HG03064 (cell line): ENCODE measurements at regions not wholly inside any gene's neighbourhood (a gene's known extent, or its start where the extent isn't known, plus 50 kb on each side); places are given as distances from the start of the nearest gene placed in this dataset.
A peak's percentile ranks its signal among the peaks of the same experiment; 100 is the strongest.

ENCODE experiments used
- ATAC-seq: cut with Tn5 transposase; IDR thresholded peaks from one replicate; pipeline ENCODE4 v1.9.1; 2021; ENCODE audit warnings: low read depth; ENCODE audit not compliant: unreplicated experiment

DNA sequence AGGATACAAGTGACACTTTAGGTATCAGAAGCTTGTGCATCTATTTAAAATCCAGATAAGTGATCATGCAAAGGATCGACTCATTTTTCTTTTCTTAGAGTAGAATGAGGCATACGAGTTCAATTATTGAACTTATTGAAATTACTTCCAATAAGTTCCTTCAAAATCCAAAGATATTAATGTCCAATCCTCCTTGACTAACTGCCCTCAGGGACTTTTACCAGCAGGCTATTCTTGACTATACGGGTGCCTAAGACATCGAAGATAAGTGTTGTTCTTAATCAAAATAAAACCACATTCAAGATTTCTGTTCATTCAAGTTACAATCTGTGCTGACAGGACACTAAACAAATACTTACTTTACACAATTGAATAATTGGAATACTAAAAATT is 74.5 kb upstream of the SP4 start:
- ATAC-seq, result no peak

DNA sequence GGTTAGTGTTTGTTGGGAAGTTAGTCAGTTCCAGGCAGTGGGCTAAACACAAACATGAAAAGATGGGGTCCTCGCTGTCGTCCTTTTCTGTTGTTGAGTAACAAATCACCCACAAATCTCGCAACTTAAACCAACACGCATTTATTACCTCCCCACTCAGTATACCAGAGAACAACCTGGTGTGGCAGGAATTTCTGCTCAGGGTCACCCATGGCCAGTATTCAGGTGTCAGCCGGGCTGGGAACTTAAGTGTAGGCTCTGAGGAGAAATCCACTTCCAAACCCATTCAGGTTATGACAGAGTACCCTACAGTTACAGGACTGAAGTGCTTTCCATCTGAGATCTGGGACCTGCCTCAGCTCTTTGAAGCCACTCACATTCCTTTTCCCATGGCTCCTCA is 73.6 kb upstream of the SP4 start:
- ATAC-seq, result no peak

DNA sequence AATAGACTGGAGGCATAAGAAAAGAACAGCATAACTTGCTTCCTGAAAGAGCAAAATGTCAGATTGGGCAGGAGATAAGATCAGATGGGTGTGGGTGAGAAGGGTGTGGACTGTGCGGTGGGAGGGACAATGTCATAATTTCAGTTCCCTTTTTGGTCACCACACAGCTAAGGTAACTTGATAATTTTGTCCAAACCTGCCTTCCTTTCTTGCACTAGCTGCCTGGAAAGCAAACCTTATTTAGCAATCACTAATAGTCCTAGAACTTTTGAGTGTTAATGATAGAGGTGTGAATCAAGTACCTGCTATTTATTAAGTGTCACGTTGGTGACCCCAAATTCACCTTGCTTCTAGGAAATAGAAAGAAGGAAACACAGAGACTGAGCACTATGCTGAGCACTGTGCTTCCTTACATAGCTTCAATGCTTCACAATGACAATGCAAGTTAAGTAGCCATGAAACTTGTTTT is 72.4 kb upstream of the SP4 start:
- peak; percentile 82 for ATAC-seq

DNA sequence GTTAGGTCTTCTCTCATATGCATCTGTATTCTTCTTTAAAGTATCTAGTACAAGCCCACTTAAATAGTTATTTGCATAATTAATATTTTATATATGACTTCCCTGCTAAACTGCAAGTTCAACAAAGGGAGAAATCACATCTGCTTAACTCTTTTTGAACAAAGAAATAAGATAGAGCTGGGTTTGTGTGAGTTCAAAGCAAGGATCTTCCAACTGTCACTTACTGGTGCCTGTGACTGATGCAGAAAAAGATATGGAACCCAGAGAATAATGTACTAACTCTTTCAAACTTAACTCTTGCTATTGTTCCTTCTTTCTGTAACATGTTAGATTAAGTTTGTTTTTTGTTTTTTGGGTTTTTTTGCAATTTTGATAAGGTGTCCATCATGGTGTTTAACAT is 71.3 kb upstream of the SP4 start:
- no peak for ATAC-seq

DNA sequence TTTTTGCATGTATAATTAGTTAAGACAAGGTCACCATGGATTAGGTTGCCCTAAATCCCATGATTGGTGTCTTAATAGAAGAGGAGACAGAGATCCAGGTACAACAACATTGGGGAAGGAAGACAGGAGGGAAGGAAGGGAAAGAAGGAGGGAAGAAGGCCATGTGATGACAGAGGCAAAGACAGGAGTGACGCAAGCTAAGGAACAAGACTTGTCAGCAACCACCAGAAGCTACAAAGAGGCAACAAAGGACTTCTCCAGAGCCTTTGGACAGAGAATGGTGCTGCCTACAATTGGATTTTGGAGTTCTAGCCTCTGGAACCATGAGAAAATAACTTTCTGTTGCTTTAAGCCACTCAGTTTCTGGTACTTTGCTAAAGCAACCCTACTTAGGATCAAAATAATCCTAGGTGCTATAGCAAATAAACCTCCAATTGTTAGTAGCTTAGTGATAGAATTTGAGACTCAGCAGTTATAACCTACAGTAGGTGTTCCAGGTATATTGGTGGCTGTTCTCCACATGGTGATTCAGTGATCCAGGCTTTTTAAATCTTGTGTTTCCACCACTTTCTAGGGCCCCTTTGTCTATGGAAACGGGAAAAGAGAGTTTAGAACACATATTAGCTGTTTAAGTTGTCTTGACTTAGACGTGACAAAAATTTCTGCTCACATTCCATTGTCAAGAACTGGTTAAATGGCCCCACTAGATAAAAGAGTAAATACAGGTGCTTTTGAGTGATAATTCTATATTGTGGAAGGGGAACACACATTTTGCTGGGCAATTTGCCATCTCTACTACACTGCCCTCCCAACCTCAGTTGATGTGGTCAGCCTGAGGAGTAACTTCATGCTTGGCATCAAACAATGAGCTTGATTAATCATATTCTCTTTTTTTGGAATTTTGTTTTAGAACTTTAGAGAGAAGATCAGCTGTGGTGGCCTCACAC is 70.5 kb upstream of the SP4 start:
- no peak for ATAC-seq

DNA sequence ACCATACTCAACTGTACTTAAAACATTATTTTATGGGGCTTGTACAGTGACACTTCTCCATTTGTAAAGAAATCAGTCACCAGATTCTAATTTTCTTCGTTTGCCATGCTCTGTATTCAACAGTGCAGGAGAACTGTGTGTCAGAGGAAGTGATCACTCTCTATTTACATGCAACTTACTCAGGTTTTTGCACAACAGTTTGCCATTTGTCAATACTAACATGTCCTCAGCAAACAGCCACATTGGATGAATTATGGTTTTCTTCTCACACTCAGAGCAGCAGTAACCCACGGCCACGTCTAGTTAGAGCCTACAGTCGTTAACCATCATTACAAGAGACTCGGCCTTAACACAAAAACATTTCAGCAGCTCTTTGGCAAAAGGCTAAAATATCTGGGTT is 69.2 kb upstream of the SP4 start:
- ATAC-seq, result no peak

DNA sequence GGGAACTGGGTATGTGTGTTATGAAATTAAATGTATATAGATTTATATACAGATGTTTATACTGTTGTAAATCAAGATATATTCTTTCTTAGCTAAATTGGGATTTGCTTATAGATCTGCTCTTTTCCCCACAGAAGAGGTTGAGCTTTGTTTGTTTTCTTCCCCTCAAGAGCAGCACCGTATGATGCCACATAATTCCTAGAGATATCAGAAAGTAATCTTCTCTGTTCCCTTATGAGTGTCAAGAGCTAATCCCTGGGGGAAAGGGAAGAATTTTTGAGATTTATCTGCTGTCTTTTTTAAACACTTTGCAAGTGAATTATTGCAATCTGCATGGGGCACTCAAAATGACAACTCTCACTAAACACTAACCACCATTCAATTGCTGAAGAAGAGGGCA is 68.7 kb upstream of the SP4 start:
- no peak for ATAC-seq

DNA sequence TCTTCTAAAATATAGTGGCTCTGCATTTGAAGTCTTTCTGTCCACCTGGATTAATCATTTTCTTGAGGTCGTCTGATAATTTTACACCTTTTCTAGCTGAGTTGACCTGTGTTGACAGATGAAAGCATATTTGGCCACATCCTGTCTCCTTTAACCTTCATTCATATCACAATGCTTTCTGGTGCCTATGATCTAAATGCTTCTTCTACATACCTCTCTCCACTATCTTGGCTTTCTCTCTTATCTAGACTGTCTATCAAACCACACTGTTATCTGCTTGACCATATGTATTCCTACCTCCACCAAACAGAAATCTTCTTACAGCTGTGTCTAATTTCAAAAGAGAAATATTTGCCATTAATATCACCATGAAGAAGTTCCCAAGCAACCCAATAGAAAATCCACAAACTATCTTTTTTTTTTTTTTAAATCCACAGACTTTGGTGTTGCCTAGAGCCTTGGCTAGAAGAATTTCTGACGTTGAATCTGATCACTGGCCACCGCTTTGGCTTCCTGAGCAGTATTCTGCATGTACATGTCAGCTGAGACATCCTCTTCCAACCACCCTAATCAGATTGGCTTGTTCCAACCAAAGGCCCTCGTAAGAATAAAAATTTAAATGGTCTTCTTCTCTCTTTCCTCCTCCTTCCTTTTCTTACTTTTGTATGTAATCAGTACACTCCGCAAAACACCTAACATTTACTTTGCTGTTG is 66.3 kb upstream of the SP4 start:
- ATAC-seq, result no peak

DNA sequence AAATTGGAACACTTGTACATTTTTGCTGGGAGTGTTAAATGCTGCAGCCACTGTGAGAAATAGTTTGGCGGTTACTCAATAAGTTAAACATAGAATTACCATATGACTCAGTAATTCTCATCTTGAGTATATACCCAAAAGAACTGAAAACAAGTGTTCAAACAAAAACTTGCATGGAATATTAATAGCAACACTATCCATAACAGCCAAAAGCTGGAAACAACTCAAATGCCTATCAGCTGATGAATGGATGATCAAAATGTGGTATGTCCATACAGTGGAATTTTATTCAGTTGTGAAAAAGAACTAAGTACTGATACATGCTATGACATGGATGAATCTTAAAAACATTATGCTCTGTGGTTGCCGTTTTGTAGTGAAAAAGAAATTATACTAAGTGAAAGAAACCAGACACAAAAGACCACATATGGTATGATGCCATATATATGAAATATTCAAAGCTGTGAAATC is 63.0 kb upstream of the SP4 start:
- ATAC-seq, result peak; percentile 76

DNA sequence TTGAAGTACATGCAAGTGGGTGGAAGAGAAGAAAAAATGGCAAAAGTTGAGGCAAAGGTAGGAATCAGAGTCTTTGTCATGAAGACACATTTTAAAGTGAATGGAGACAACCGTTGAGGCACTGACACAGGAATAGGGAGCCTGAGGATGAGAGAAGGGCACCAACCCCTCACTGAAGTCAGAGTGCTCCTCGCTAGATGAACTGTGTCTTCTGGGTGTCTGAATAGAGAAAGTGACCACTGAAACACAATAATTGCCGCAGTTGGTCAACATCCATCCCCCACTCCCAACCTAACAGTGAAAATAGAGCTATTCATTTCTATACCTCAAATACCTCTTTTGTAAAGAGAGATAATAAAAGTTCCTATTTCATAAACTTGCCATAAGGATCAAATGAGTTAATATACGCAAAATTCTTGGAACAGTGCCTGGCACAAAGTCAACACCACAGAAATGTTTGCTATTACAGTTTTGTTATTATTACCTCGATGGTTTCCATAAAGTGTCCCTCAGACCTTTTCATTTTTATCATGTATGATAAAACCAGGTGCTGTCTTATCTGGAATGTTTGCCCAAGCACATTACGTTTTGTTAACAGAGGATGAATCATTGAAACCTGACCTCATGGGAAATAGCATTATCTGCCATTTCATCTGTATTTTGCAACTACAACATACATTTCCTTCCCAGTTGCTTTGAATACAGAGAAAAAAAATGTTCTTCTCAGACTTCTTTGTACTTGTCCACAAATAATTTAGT is 61.8 kb upstream of the SP4 start:
- ATAC-seq, result no peak

DNA sequence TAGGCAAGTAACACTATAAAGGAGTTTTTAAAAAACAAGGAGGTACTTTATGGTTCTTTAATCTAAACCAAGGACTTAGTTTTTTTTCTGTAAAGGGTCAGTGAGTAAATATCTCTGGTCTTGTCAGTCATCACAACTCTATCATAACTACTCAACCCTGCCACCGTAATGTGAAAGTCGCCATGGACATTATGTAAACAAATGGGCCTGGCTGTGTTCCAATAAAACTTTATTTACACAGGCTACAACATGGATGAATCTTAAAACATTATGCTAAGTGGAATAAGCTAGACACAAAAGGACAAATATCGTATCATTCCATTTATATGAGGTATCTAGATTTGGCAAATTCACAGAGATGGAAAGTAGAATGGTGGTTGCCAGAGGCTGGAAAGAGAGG is 60.8 kb upstream of the SP4 start:
- no peak for ATAC-seq

DNA sequence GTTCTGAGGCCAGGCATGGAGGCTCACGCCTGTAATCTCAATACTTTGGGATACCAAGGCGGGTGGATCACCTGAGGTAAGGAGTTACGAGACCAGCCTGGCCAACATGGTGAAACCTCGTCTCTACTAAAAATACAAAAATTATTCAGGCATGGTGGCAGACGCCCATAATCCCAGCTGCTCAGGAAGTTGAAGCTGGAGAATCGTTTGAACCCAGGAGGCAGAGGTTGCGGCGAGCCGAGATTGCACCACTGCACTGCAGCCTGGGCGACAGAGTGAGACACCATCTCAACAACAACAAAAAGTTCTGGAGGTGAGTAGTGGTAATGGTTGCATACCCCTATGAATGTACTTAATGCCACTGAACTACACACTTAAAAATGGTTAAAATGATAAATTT is 60.3 kb upstream of the SP4 start:
- ATAC-seq, result no peak

DNA sequence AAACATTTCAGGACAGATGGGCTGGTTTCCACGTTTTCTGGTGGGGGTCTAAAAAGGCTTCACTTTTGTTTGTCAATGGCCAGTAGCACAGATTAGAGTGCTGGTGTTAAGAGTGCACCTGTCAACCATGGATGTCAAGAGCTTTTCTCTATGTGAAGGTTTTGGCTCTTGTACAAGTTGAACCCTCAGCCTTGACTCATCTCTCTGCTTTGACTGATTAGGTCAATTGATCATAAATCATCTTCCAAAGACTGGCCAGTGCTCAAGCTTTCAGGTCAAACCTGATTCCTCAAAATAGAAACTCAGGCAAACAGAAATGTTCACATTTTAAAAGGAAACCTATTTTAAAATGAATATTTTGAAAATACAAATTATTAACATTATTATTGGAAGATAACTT is 59.6 kb upstream of the SP4 start:
- no peak for ATAC-seq

DNA sequence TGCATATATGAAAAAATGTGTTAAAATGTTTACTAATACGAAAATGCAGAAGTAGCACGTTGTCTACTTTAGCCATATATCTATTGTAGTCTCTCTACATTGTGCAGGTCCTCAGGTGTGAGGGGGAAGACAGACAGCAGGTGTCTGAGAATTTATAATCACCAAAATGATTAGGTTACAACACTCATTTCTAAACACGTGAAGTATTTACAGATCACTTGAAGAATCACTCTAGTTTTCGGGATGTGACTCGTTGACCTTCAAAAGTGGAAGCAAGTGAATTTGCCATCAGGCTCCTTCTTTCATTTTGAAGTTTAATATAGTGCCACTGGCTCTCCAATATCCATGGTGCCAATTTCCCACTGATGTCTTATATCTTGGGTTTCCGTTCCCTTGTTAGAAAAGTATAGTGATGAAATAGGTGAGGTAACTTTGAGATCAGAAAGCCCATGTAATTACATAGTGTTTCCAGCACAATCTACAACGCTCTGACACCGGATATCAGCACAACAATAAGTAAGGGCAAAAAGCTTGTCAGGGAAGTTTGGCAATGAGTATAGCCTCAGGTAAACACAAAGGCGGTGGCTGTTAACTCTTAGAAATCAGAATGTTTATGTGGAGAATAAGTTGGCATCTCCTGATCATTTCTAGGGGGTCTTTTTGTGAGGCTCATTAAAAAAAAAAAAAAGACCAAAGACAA is 57.5 kb upstream of the SP4 start:
- no peak for ATAC-seq

DNA sequence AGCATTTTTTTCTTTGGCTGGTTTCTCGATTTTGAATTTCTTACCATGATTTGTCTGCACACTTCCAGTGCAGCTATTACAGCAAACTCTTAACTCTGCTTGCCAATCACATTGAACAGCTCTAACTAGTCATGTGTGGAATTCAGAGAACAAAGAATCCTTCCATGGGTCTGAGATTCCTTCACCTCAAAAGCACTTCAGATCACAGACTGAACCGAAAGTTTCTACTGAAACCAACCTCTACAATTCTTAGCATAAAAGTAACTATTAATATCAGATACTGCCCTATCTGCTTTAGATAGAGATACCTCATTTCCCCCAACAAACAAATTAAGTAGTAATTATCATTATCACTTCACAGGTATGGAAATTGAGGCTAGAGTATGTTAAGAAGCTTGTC is 56.5 kb upstream of the SP4 start:
- no peak for ATAC-seq

DNA sequence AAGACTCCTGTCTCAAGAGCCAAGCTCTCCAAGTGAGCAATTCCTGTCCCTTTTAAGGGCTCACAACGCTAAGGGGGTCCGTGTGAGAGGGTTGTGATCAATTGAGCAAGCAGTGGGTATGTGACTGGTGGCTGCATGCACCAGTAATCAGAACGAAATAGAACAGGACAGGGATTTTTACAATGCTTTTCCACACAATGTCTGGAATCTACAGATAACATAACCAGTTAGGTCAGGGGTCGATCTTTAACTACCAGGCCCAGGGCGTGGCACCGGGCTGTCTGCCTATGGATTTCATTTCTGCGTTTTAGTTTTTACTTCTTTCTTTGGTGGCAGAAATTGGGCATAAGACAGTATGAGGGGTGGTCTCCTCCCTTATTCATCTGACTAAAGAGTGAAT is 54.9 kb upstream of the SP4 start:
- no peak for ATAC-seq

DNA sequence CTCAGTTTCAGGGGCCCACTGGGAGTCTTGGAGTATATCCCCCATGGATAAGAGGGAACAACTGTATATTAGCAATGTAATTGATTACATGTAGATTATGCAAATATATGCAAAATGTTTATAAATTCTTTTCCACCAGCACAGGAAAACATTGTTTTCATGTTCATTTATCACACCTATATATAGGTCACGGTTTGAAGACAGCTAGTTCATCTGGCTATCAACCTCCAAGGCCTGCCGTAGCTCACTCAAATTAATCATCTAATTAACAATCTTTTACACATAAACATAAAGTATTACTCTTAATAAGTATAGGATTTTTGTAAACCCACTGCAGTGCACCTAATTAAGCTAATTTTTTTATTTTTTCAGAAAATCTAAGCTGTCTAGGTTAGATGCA is 53.7 kb upstream of the SP4 start:
- ATAC-seq, result no peak

DNA sequence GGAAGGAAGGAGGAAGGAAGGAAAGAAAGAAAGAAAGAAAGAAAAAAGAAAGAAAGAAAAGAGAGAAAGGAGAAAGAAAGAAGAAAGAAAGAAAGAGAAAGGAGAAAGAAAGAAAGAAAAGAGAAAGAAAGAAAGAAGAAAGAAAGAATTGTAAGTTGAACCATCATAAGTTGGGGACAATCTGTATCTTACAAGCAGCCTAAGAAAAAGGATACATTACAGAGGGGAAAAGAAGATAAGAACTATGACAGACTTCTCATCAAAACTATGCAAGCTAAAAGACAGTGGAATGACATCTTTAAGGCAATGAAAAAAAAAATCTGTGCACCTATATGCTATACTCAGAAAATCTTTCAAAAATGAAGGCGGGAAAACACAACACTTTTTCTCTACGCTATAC is 50.3 kb upstream of the SP4 start:
- no peak for ATAC-seq
